Heart left ventricle (tissue), 13 donors: ENCODE measurements at regions not wholly inside any gene's neighbourhood (a gene's known extent, or its start where the extent isn't known, plus 50 kb on each side); places are given as distances from the start of the nearest gene placed in this dataset.

Source experiments
- CTCF ChIP-seq, 12 donors: fragments of 200-600 bp; sonication (generic) in 4 of 12; IDR thresholded peaks; one replicate each; pipeline versions ENCODE4 v1.5.0 to v1.8.0; 2018 to 2022; ENCODE audit warnings: antibody characterized with exemption in 12 of 12, mild to moderate bottlenecking in 5 of 12
- POLR2A ChIP-seq, 2 donors: fragments of 450-650 bp; IDR thresholded peaks; one replicate each; pipeline ENCODE4 v1.6.1; 2017; ENCODE audit warnings: antibody characterized with exemption in 2 of 2, mild to moderate bottlenecking in 2 of 2, moderate library complexity in 2 of 2
- donor health status: ischemic (EF 13 %, LVEDD 7.1; RV severe dilation, severe dysfunction).
- donor health status: DM: no; HTN: yes; CAD: no.
- donor health status: DM: no; HTN: no; CAD: no.
- donor health status: ischemic (EF 25% LVEDD 6.9; RV normal size, moderate dysfunction).
- donor health status: ischemic (EF 25% LVEDD 5.7; RV mildly dilated, moderate dysfunction).
- donor health status: ischemic (EF 35%, LVEDD 5.7; RV mildly dilated, moderate dysfunction).
- donor health status: nonischemic (EF 11% LVEDD 7.7; RV severe dilation, severe dysfunction).
- donor health status: DM: yes; HTN: yes; CAD: no.
- donor health status: PGD.
- donor health status: ischemic (EF 29% LVEDD 5.4; RV normal size, mild dysfunction).
- donor health status: nonischemic (EF 23%, LVEDD 6.1; RV moderate dilation, normal function).

- TF ChIP-seq CTCF (IDR thresholded peaks at IDR 0.05) (no peak), POLR2A (IDR thresholded peaks at IDR 0.05) (no peak)
Measured at GRCh38 chr9:91138760-91139159, 223.0 kb downstream of the AUH start.
